ENCODE measurements at regions not wholly inside any gene's neighbourhood (a gene's known extent, or its start where the extent isn't known, plus 50 kb on each side); places are given as distances from the start of the nearest gene placed in this dataset.
"Not testable (repeated sequence)": the region's sequence is repeated elsewhere in the genome, so short reads cannot be mapped to it uniquely, and the experiment has no call there.

GRCh38 chr5:117347280-117347679 lies 772.7 kb upstream of the SEMA6A start:
- no peak for TF ChIP-seq POLR2A (IDR thresholded peaks at IDR 0.05)
- no peak for TF ChIP-seq CTCF (IDR thresholded peaks at IDR 0.05)
- intact Hi-C loops (cut with DNase I) = no loop called here
- H3K27me3 ChIP-seq = no peaks in the 10 kb centered on the region
- no peak for DNase-seq
- H3K9me3 ChIP-seq = no peaks in the 10 kb centered on the region
- H3K4me3 ChIP-seq (replicated peaks in 1 of 3) = no peak overlapping the region
- no peaks in the 10 kb centered on the region for H3K4me1 ChIP-seq
- H3K36me3 ChIP-seq = no peaks in the 10 kb centered on the region
- H3K27ac ChIP-seq = no peak overlapping the region
- WGBS, 2 donors = 63 to 67% methylated on average over 2 of the region's 2 CpGs

GRCh38 chr5:117343726-117344125 lies 769.1 kb upstream of the SEMA6A start:
- H3K27me3 ChIP-seq; H3K4me1 ChIP-seq; intact Hi-C loops (cut with DNase I); H3K36me3 ChIP-seq; H3K4me3 ChIP-seq (replicated peaks in 1 of 3); H3K9me3 ChIP-seq; H3K27ac ChIP-seq; DNase-seq: not testable (repeated sequence)
- WGBS, 2 donors = 57 to 75% methylated on average over 10 of the region's 13 CpGs

- intact Hi-C loops (cut with DNase I) = no loop called here
- Histone ChIP-seq H3K36me3 (no peaks in the 10 kb centered on the region), H3K27me3 (no peaks in the 10 kb centered on the region), H3K9me3 (no peaks in the 10 kb centered on the region), H3K4me1 (no peaks in the 10 kb centered on the region), H3K27ac (no peak overlapping the region), H3K4me3 (replicated peaks in 1 of 3) (no peak overlapping the region)
- no peak for DNase-seq
- 81 to 83% methylated on average over 4 of the region's 4 CpGs for WGBS, 2 donors
- TF ChIP-seq POLR2A (IDR thresholded peaks at IDR 0.05) (no peak), CTCF (IDR thresholded peaks at IDR 0.05) (no peak)
These were observed 762.6 kb upstream of the SEMA6A start for GRCh38 chr5:117337064-117337749.

- Histone ChIP-seq H3K4me1 (no peaks in the 10 kb centered on the region), H3K4me3 (replicated peaks in 1 of 3) (no peak overlapping the region), H3K9me3 (no peaks in the 10 kb centered on the region), H3K27me3 (no peaks in the 10 kb centered on the region), H3K36me3 (no peaks in the 10 kb centered on the region), H3K27ac (no peak overlapping the region)
- intact Hi-C loops (cut with DNase I) = no loop called here
- 79 to 90% methylated on average over 3 of the region's 3 CpGs for WGBS, 2 donors
- TF ChIP-seq CTCF (IDR thresholded peaks at IDR 0.05) (no peak), POLR2A (IDR thresholded peaks at IDR 0.05) (no peak)
- no peak for DNase-seq
These were observed 761.6 kb upstream of the SEMA6A start for GRCh38 chr5:117336208-117336607.

- WGBS, 2 donors = 93 to 96% methylated on average over 3 of the region's 3 CpGs
- no peak for TF ChIP-seq CTCF (IDR thresholded peaks at IDR 0.05)
- no peak for TF ChIP-seq POLR2A (IDR thresholded peaks at IDR 0.05)
- H3K27me3 ChIP-seq = no peaks in the 10 kb centered on the region
- H3K4me1 ChIP-seq = no peaks in the 10 kb centered on the region
- DNase-seq = no peak
- H3K36me3 ChIP-seq = no peaks in the 10 kb centered on the region
- H3K4me3 ChIP-seq (replicated peaks in 1 of 3) = no peak overlapping the region
- no peak overlapping the region for H3K27ac ChIP-seq
- no peaks in the 10 kb centered on the region for H3K9me3 ChIP-seq
- intact Hi-C loops (cut with DNase I) = no loop called here
These were observed 758.4 kb upstream of the SEMA6A start for GRCh38 chr5:117333011-117333410.

Measured in thyroid gland (tissue), 4 donors.